Neural cell (in vitro differentiated cells): ENCODE measurements at regions not wholly inside any gene's neighbourhood (a gene's known extent, or its start where the extent isn't known, plus 50 kb on each side); places are given as distances from the start of the nearest gene placed in this dataset.

Experiments
- H2AFZ ChIP-seq: fragments of 200-600, 300-800 bp; sonication (generic), shearing (Covaris generic); 2 replicates; pipeline ENCODE4 v1.6.0; 2014; ENCODE audit warnings: low read depth, mild to moderate bottlenecking, antibody characterized with exemption, low read length, moderate library complexity
- H3F3A ChIP-seq: fragments of 200-600 bp; shearing (Covaris generic); 2 replicates; pipeline ENCODE4 v1.6.1; 2016; ENCODE audit warnings: mild to moderate bottlenecking, moderate library complexity, mixed read lengths, antibody characterized with exemption, low read length; ENCODE audit not compliant: insufficient read depth, poor library complexity, severe bottlenecking
- H3K27ac ChIP-seq: fragments of 200-600, 300-800 bp; sonication (generic), shearing (Covaris generic); 2 replicates; pipeline ENCODE4 v1.5.1; 2014; ENCODE audit warnings: mild to moderate bottlenecking, low read length, moderate library complexity
- H3K27me3 ChIP-seq: fragments of 300-800, 200-600 bp; sonication (generic), shearing (Covaris generic); 2 replicates; pipeline ENCODE4 v1.6.0; 2014; ENCODE audit warnings: mild to moderate bottlenecking, low read depth, low read length, moderate library complexity; ENCODE audit not compliant: insufficient read depth
- H3K36me3 ChIP-seq: fragments of 300-800, 200-600 bp; sonication (generic), shearing (Covaris generic); 2 replicates; pipeline ENCODE4 v1.5.1; 2014; ENCODE audit warnings: mild to moderate bottlenecking, antibody characterized with exemption, low read length, moderate library complexity; ENCODE audit not compliant: insufficient read depth
- H3K4me2 ChIP-seq: fragments of 300-800, 200-600 bp; sonication (generic), shearing (Covaris generic); 2 replicates; pipeline ENCODE4 v1.6.0; 2014; ENCODE audit warnings: mild to moderate bottlenecking, low read length
- H3K4me3 ChIP-seq: fragments of 300-800, 200-600 bp; sonication (generic), shearing (Covaris generic); 2 replicates; pipeline ENCODE4 v1.5.1; 2014; ENCODE audit warnings: mild to moderate bottlenecking, low read length, moderate library complexity
- H3K79me2 ChIP-seq: fragments of 200-600 bp; shearing (Covaris generic); replicated peaks from 2 replicates; pipeline ENCODE4 v1.6.0; 2014; ENCODE audit warnings: mild to moderate bottlenecking, low read length, moderate library complexity; ENCODE audit not compliant: insufficient read depth
- H3K9ac ChIP-seq: fragments of 300-800, 200-600 bp; sonication (generic), shearing (Covaris generic); 2 replicates; pipeline ENCODE4 v1.6.1; 2016; ENCODE audit warnings: mild to moderate bottlenecking, low read length, mixed read lengths
- H3K9me2 ChIP-seq: fragments of 200-600 bp; shearing (Covaris generic); 2 replicates; pipeline ENCODE4 v1.6.1; 2016; ENCODE audit warnings: mild to moderate bottlenecking, low read length, mixed read lengths; ENCODE audit not compliant: insufficient read depth
- H3K9me3 ChIP-seq: fragments of 200-600, 300-800 bp; sonication (generic), shearing (Covaris generic); 2 replicates; pipeline ENCODE4 v1.6.1; 2016; ENCODE audit warnings: mild to moderate bottlenecking, mixed run types, low read length, moderate library complexity, mixed read lengths
- H4K20me1 ChIP-seq: fragments of 200-600 bp; shearing (Covaris generic); 2 replicates; pipeline ENCODE4 v1.6.1; 2016; ENCODE audit warnings: mild to moderate bottlenecking, mixed run types; ENCODE audit not compliant: insufficient read depth
- EP300 ChIP-seq: fragments of 450-650 bp; conservative IDR thresholded peaks from 2 replicates; pipeline ENCODE4 v1.6.1; 2014; ENCODE audit warnings: antibody characterized with exemption, mild to moderate bottlenecking, moderate library complexity; ENCODE audit not compliant: poor library complexity, severe bottlenecking
- EZH2 ChIP-seq: fragments of 200-600, 300-800 bp; shearing (Covaris generic), sonication (generic); IDR thresholded peaks from 2 replicates; pipeline ENCODE4 v1.6.1; 2014; ENCODE audit warnings: antibody characterized with exemption, low read length, borderline replicate concordance, mild to moderate bottlenecking; ENCODE audit not compliant: insufficient read depth, poor library complexity, severe bottlenecking
- MXI1 ChIP-seq: fragments of 450-650 bp; conservative IDR thresholded peaks from 2 replicates; pipeline ENCODE4 v1.6.1; 2014; ENCODE audit warnings: antibody characterized with exemption, mild to moderate bottlenecking; ENCODE audit not compliant: poor library complexity, severe bottlenecking
- POLR2AphosphoS5 ChIP-seq: IDR thresholded peaks from 2 replicates; pipeline ENCODE4 v1.6.1; 2012
- RAD21 ChIP-seq: fragments of 450-650 bp; conservative IDR thresholded peaks from 2 replicates; pipeline ENCODE4 v1.6.1; 2014; ENCODE audit warnings: antibody characterized with exemption, mild to moderate bottlenecking, moderate library complexity
- SMC3 ChIP-seq: fragments of 450-650 bp; conservative IDR thresholded peaks from 2 replicates; pipeline ENCODE4 v1.6.1; 2014; ENCODE audit warnings: antibody characterized with exemption, mild to moderate bottlenecking, moderate library complexity; ENCODE audit not compliant: poor library complexity
- TAF1 ChIP-seq: IDR thresholded peaks from 2 replicates; pipeline ENCODE4 v1.6.1; 2012; ENCODE audit warnings: low read depth
- TF ChIP-seq, protein P1 (sequence below): fragments of 450-650 bp; IDR thresholded peaks from 2 replicates; pipeline ENCODE4 v1.5.1; 2014; ENCODE audit warnings: antibody characterized with exemption, mild to moderate bottlenecking, moderate library complexity; ENCODE audit not compliant: poor library complexity, severe bottlenecking
- TF ChIP-seq, protein P2 (sequence below): IDR thresholded peaks from 2 replicates; pipeline ENCODE4 v1.6.1; 2012; ENCODE audit warnings: borderline replicate concordance

DNA sequence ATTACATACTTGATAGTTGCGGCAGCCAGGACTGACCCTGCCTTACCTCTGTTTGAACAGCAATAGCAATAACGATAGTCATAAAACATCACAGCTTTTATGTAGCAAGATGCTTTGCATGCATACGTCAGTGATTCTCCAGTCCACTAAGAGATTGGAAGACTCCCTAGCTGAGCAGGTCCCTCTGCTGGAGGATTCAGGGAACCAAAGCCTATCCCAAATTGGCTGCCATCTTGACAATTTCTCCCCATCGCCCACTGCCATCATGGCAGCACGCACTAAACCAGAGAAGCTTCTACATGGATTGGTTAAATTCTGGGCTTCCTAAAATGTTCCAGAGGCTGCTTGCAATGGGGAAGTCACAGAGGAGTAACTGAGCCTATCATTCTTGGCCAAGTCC, 360.6 kb upstream of the XYLT1 start:
- Histone ChIP-seq H3F3A (no peaks in the 10 kb centered on the region), H3K9ac (no peak overlapping the region), H3K79me2 (no peaks in the 10 kb centered on the region), H3K9me3 (no peaks in the 10 kb centered on the region), H3K4me3 (no peak overlapping the region), H3K4me2 (no peak overlapping the region), H3K27me3 (no peaks in the 10 kb centered on the region), H2AFZ (no peak overlapping the region), H4K20me1 (no peaks in the 10 kb centered on the region), H3K9me2 (no peaks in the 10 kb centered on the region), H3K27ac (no peak overlapping the region), H3K36me3 (no peaks in the 10 kb centered on the region)
- no peak for TF ChIP-seq SMC3

DNA sequence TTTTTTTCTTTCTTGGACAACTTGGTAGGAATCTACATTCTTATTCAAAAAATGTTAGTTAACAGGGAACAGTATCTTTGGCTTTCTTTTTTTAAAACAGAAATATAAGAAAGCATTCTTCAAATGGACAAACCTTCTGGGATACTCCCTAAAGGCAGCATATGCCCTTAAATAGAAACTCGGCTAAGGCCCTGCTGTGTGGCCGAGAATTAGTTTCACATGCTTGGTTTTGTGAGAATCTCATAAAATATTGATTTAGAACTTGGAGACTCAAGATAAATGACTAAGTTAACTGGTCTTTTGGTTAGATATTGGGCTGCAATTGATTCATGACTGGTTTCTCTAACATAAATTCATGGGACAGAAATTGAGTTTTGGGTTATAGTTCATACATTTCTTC, 359.9 kb upstream of the XYLT1 start:
- no peaks in the 10 kb centered on the region for H4K20me1 ChIP-seq
- H3K79me2 ChIP-seq: no peaks in the 10 kb centered on the region
- H3K9me3 ChIP-seq: no peaks in the 10 kb centered on the region
- TF ChIP-seq SMC3 (no peak), MXI1 (no peak), RAD21 (no peak), EP300 (no peak)
- TF ChIP-seq, protein P1, sequence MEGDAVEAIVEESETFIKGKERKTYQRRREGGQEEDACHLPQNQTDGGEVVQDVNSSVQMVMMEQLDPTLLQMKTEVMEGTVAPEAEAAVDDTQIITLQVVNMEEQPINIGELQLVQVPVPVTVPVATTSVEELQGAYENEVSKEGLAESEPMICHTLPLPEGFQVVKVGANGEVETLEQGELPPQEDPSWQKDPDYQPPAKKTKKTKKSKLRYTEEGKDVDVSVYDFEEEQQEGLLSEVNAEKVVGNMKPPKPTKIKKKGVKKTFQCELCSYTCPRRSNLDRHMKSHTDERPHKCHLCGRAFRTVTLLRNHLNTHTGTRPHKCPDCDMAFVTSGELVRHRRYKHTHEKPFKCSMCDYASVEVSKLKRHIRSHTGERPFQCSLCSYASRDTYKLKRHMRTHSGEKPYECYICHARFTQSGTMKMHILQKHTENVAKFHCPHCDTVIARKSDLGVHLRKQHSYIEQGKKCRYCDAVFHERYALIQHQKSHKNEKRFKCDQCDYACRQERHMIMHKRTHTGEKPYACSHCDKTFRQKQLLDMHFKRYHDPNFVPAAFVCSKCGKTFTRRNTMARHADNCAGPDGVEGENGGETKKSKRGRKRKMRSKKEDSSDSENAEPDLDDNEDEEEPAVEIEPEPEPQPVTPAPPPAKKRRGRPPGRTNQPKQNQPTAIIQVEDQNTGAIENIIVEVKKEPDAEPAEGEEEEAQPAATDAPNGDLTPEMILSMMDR: no peak
- no peaks in the 10 kb centered on the region for H3F3A ChIP-seq
- H3K9me2 ChIP-seq: no peaks in the 10 kb centered on the region
- H3K36me3 ChIP-seq: no peaks in the 10 kb centered on the region
- H2AFZ ChIP-seq: no peak overlapping the region
- no peak overlapping the region for H3K9ac ChIP-seq
- no peak overlapping the region for H3K27ac ChIP-seq
- no peak overlapping the region for H3K4me2 ChIP-seq
- no peak overlapping the region for H3K4me3 ChIP-seq
- no peaks in the 10 kb centered on the region for H3K27me3 ChIP-seq

DNA sequence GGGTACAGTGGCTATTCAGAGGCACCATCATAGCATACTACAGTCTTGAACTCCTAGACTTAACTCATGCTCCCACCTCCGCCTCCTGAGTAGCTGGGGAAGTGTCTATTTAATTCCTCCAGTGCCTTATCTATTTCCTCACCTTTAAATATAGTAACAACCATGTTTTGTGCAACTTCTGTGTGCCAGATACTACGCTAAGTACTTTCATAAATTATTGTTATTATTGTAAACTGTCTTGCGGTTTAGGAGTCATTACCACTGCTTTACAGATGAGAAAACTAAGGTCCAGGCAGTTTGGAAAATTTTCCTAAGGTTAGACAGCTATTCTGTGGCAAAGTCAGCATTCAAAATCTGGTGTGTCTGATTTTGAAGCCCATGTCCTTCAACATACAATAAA, 359.1 kb upstream of the XYLT1 start:
- H3K9me3 ChIP-seq: no peaks in the 10 kb centered on the region
- no peak overlapping the region for H2AFZ ChIP-seq
- H3K79me2 ChIP-seq: no peaks in the 10 kb centered on the region
- H3K9me2 ChIP-seq: no peaks in the 10 kb centered on the region
- no peaks in the 10 kb centered on the region for H3F3A ChIP-seq
- no peak overlapping the region for H3K4me3 ChIP-seq
- no peak overlapping the region for H3K4me2 ChIP-seq
- no peaks in the 10 kb centered on the region for H3K27me3 ChIP-seq
- H3K36me3 ChIP-seq: no peaks in the 10 kb centered on the region
- TF ChIP-seq MXI1: no peak
- TF ChIP-seq, protein P1: no peak
- TF ChIP-seq SMC3: no peak
- TF ChIP-seq EZH2: no peak
- TF ChIP-seq, protein P2, sequence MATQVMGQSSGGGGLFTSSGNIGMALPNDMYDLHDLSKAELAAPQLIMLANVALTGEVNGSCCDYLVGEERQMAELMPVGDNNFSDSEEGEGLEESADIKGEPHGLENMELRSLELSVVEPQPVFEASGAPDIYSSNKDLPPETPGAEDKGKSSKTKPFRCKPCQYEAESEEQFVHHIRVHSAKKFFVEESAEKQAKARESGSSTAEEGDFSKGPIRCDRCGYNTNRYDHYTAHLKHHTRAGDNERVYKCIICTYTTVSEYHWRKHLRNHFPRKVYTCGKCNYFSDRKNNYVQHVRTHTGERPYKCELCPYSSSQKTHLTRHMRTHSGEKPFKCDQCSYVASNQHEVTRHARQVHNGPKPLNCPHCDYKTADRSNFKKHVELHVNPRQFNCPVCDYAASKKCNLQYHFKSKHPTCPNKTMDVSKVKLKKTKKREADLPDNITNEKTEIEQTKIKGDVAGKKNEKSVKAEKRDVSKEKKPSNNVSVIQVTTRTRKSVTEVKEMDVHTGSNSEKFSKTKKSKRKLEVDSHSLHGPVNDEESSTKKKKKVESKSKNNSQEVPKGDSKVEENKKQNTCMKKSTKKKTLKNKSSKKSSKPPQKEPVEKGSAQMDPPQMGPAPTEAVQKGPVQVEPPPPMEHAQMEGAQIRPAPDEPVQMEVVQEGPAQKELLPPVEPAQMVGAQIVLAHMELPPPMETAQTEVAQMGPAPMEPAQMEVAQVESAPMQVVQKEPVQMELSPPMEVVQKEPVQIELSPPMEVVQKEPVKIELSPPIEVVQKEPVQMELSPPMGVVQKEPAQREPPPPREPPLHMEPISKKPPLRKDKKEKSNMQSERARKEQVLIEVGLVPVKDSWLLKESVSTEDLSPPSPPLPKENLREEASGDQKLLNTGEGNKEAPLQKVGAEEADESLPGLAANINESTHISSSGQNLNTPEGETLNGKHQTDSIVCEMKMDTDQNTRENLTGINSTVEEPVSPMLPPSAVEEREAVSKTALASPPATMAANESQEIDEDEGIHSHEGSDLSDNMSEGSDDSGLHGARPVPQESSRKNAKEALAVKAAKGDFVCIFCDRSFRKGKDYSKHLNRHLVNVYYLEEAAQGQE: no peak
- TF ChIP-seq TAF1: no peak
- no peak for TF ChIP-seq POLR2AphosphoS5
- H3K9ac ChIP-seq: no peak overlapping the region
- H4K20me1 ChIP-seq: no peaks in the 10 kb centered on the region
- H3K27ac ChIP-seq: no peak overlapping the region
